Skeletal muscle tissue (tissue), 3 donors: ENCODE measurements at regions not wholly inside any gene's neighbourhood (a gene's known extent, or its start where the extent isn't known, plus 50 kb on each side); places are given as distances from the start of the nearest gene placed in this dataset.

Experiments used
- H3K27ac ChIP-seq: one replicate; pipeline ENCODE4 v1.7.0; 2013; ENCODE audit warnings: mild to moderate bottlenecking, low read depth, low read length, inconsistent platforms
- H3K27me3 ChIP-seq, 3 donors: one replicate each; pipeline ENCODE4 v1.7.0; 2013; ENCODE audit warnings: low read length in 3 of 3; ENCODE audit not compliant: control insufficient read depth in 3 of 3, insufficient read depth in 3 of 3
- H3K36me3 ChIP-seq, 3 donors: one replicate each; pipeline ENCODE4 v1.7.0; 2013; ENCODE audit warnings: low read length in 3 of 3; ENCODE audit not compliant: control insufficient read depth in 3 of 3, insufficient read depth in 3 of 3
- H3K4me1 ChIP-seq, 3 donors: one replicate each; pipeline ENCODE4 v1.7.0; 2013; ENCODE audit warnings: low read length in 3 of 3, mild to moderate bottlenecking in 3 of 3; ENCODE audit not compliant: control insufficient read depth in 3 of 3, insufficient read depth in 3 of 3
- H3K4me3 ChIP-seq, 3 donors: one replicate each; pipeline ENCODE4 v1.7.0; 2013; ENCODE audit warnings: low read length in 3 of 3
- H3K9ac ChIP-seq, 3 donors: one replicate each; pipeline ENCODE4 v1.7.0; 2013; ENCODE audit warnings: low read length in 3 of 3, mild to moderate bottlenecking in 3 of 3, moderate library complexity in 2 of 3, low read depth in 1 of 3
- H3K9me3 ChIP-seq, 3 donors: one replicate each; pipeline ENCODE4 v1.7.0; 2013; ENCODE audit warnings: low read length in 3 of 3; ENCODE audit not compliant: control insufficient read depth in 3 of 3
- donor health status: Osteomylitis.

GRCh38 chr1:239835946-239836440, 255.7 kb upstream of the FMN2 start:
- H3K27ac ChIP-seq = no peak overlapping the region
- no peaks in the 10 kb centered on the region for H3K27me3 ChIP-seq
- no peak overlapping the region for H3K9ac ChIP-seq
- no peak overlapping the region for H3K4me3 ChIP-seq
- H3K4me1 ChIP-seq = no peaks in the 10 kb centered on the region
- no peaks in the 10 kb centered on the region for H3K9me3 ChIP-seq
- H3K36me3 ChIP-seq = no peaks in the 10 kb centered on the region

GRCh38 chr1:239840336-239840735, 251.3 kb upstream of the FMN2 start:
- no peak overlapping the region for H3K4me3 ChIP-seq
- H3K9ac ChIP-seq = no peak overlapping the region
- no peaks in the 10 kb centered on the region for H3K4me1 ChIP-seq
- no peaks in the 10 kb centered on the region for H3K27me3 ChIP-seq
- H3K27ac ChIP-seq = no peak overlapping the region
- H3K9me3 ChIP-seq = no peaks in the 10 kb centered on the region
- no peaks in the 10 kb centered on the region for H3K36me3 ChIP-seq

DNA sequence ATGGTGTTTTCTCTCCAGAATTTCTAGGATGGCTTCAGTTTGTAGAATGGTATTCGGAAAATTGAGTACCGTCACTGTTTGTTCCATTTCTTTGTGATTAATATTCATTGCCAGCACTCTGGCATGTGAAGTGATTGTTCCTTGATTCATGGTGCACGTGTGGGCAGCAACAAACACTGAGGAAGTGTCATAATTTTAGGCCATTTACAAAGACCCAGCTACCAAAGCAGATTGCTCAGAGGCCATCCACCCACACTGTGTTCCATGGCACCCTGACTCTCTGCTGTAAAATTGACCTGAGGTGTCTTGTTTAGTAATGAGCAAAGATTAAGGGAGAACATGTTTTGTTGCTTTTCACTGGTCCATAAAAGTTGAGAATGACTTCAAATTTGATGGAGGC, 250.9 kb upstream of the FMN2 start:
- Histone ChIP-seq H3K9ac (no peak overlapping the region), H3K36me3 (no peaks in the 10 kb centered on the region), H3K27me3 (no peaks in the 10 kb centered on the region), H3K9me3 (no peaks in the 10 kb centered on the region), H3K4me1 (no peaks in the 10 kb centered on the region), H3K4me3 (no peak overlapping the region), H3K27ac (no peak overlapping the region)

- Histone ChIP-seq H3K36me3 (no peaks in the 10 kb centered on the region), H3K27ac (no peak overlapping the region), H3K4me3 (no peak overlapping the region), H3K4me1 (no peaks in the 10 kb centered on the region), H3K27me3 (no peaks in the 10 kb centered on the region), H3K9ac (no peak overlapping the region), H3K9me3 (no peaks in the 10 kb centered on the region)
These were observed 250.1 kb upstream of the FMN2 start for GRCh38 chr1:239841631-239842030.

DNA sequence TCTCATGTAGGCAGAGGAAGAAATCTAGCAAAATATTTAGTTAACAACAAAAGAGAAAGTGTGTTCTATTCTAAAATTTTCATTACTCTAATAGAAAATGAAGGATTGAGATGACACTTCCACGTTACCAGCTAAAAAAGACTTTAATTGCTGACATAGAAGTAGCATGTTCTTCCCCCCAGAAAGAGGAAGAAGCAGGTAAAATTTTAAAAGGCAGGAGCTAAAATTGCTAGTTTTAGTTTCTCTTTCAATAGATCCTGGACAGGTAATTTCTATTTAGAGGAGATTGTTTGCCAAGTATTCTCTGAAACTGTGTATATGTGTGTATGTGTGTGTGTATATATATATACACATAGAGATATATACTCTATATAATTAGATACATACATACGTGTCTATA, 248.1 kb upstream of the FMN2 start:
- Histone ChIP-seq H3K4me1 (no peaks in the 10 kb centered on the region), H3K27me3 (no peaks in the 10 kb centered on the region), H3K4me3 (no peak overlapping the region), H3K9ac (no peak overlapping the region), H3K27ac (no peak overlapping the region), H3K36me3 (no peaks in the 10 kb centered on the region), H3K9me3 (no peaks in the 10 kb centered on the region)

DNA sequence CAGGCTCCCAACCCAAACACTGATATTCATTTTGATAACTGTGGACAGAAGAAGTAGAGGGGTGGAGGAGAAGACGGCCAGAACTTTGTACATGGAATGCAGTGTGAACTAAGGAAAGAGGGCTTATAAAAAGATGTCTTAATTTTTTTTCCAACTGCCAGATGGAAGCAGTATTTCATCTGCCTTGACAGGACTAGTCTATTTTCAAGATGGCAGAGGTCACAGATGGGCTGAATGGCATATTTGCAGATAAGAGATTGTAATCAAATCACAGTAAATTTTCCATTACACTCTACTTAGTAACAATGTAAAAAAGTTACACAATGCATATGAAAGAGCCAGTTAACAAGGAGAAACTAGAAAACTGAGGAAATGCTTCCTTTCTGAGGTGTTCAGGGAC, 246.8 kb upstream of the FMN2 start:
- Histone ChIP-seq H3K4me1 (no peaks in the 10 kb centered on the region), H3K36me3 (no peaks in the 10 kb centered on the region), H3K9me3 (no peaks in the 10 kb centered on the region), H3K27ac (no peak overlapping the region), H3K27me3 (no peaks in the 10 kb centered on the region), H3K4me3 (no peak overlapping the region), H3K9ac (no peak overlapping the region)

- Histone ChIP-seq H3K27ac (no peak overlapping the region), H3K9ac (no peak overlapping the region), H3K27me3 (no peaks in the 10 kb centered on the region), H3K36me3 (no peaks in the 10 kb centered on the region), H3K4me1 (no peaks in the 10 kb centered on the region), H3K9me3 (no peaks in the 10 kb centered on the region), H3K4me3 (no peak overlapping the region)
These were observed 236.8 kb upstream of the FMN2 start for GRCh38 chr1:239854922-239855321.

GRCh38 chr1:239856067-239856466, 235.6 kb upstream of the FMN2 start:
- Histone ChIP-seq H3K4me1 (no peaks in the 10 kb centered on the region), H3K27ac (no peak overlapping the region), H3K4me3 (no peak overlapping the region), H3K36me3 (no peaks in the 10 kb centered on the region), H3K27me3 (no peaks in the 10 kb centered on the region), H3K9ac (no peak overlapping the region), H3K9me3 (no peaks in the 10 kb centered on the region)

GRCh38 chr1:239856924-239857323, 234.8 kb upstream of the FMN2 start:
- no peak overlapping the region for H3K4me3 ChIP-seq
- no peaks in the 10 kb centered on the region for H3K4me1 ChIP-seq
- H3K27me3 ChIP-seq = no peaks in the 10 kb centered on the region
- H3K9ac ChIP-seq = no peak overlapping the region
- no peaks in the 10 kb centered on the region for H3K9me3 ChIP-seq
- H3K27ac ChIP-seq = no peak overlapping the region
- H3K36me3 ChIP-seq = no peaks in the 10 kb centered on the region

GRCh38 chr1:239858057-239858456, 233.6 kb upstream of the FMN2 start:
- Histone ChIP-seq H3K27ac (no peak overlapping the region), H3K4me3 (no peak overlapping the region), H3K9ac (no peak overlapping the region), H3K4me1 (no peaks in the 10 kb centered on the region), H3K27me3 (no peaks in the 10 kb centered on the region), H3K9me3 (no peaks in the 10 kb centered on the region), H3K36me3 (no peaks in the 10 kb centered on the region)

GRCh38 chr1:239858529-239858928, 233.2 kb upstream of the FMN2 start:
- H3K4me3 ChIP-seq = no peak overlapping the region
- no peak overlapping the region for H3K27ac ChIP-seq
- no peaks in the 10 kb centered on the region for H3K9me3 ChIP-seq
- H3K9ac ChIP-seq = no peak overlapping the region
- H3K27me3 ChIP-seq = no peaks in the 10 kb centered on the region
- H3K4me1 ChIP-seq = no peaks in the 10 kb centered on the region
- no peaks in the 10 kb centered on the region for H3K36me3 ChIP-seq
